DMS114 treated with DMSO at 0.1 percent for 48 hours (cell line): ENCODE measurements at regions not wholly inside any gene's neighbourhood (a gene's known extent, or its start where the extent isn't known, plus 50 kb on each side); places are given as distances from the start of the nearest gene placed in this dataset.

Source experiments
- DNase-seq: peaks from one replicate; lab custom pipeline; 2025; ENCODE audit not compliant: unreplicated experiment; lab: John Stamatoyannopoulos, UW

DNA sequence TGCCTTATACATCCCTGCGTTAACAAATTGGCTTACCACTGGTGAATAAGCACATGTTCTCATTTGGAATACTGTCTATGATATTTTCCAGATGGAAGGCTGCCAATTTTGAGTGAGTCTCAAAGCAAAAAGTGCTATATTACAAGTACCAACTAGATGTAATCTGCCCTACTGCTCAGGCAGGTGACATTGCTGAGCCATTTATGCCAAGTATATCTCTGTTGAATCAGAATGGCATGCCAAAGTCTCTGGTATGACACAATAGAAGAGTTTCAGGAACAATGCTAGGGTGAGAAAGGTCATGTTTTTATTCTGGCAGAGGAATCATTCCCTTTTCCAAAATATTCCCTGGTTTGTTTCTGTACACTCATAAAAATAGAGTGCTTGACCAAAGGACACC is 356.5 kb downstream of the CDH9 start:
- no peak for DNase-seq

GRCh38 chr5:26674846-26675245 is 363.5 kb downstream of the CDH9 start:
- DNase-seq, result no peak

DNA sequence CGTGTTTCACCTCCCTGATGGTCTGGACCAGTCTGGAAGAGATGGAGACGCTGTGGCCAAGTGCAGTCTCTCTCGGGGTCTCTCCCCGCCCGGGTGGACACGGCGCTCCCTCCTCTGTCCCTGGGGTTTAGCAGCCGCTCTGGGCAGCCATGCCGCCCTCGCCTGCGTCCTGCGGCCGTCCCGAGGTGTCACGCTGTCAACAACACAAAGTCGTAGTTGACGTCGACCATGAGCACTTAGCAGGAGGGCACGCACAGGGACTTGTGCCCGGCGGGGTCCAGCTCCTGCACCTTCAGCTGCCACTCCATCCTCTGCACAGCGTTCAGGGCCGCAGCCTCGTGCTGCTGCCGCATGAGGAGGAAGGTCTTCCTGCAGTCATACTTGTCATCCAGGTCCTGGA is 368.9 kb downstream of the CDH9 start:
- DNase-seq, result no peak

DNA sequence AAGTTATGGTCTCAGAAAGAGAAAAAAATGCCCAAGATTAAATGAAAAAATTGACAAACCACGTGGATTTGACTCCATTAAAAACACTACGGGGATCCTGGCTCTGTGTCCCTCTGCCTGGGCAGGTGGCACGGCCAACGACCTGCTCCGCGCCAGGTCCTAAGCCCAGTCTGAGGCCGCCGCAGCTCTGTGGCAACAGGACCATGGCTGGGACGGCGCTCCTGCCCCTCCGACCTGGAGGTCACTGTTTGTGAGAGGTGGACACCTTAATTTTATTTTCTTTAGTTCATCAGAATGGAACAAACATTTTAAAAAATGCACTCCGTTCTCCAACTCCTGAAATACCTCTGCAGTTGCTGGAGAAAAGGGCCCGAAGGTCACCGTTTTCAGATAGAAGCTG is 369.4 kb downstream of the CDH9 start:
- no peak for DNase-seq

DNA sequence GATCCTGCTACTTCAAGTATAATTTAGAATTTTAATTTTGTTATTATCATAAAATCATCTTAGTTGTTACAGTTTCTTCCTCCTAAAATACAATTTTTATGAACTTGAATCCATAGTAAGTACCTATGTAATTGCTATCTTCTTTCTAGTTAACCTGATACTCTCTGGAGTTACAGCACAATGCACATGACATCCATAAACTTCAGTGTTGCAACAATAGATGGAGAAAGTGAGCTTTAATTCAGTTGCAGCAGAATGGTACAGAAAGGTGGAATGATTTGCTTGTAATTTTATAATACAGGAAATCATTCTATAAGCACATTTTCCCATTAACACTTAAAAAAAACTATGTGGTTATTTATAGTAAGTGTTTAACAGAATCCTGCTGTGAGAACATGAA is 372.0 kb downstream of the CDH9 start:
- no peak for DNase-seq

DNA sequence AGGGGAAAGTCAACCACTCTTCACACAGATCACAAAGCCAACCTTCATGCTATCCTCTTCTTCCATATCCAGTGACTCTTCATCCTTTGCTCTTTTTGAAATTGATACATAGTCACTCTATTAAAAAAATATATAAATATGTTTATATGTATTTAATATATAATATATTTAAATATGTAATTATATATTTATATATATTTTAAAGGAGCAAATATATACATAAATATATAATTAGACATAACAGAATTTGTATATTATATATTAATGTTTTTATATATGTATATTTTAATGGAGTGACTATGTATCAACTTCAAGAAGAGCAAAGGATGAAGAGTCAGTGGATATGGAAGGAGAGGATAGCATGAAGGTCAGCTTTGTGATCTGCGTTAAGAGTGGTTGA is 374.9 kb downstream of the CDH9 start:
- DNase-seq, result no peak

DNA sequence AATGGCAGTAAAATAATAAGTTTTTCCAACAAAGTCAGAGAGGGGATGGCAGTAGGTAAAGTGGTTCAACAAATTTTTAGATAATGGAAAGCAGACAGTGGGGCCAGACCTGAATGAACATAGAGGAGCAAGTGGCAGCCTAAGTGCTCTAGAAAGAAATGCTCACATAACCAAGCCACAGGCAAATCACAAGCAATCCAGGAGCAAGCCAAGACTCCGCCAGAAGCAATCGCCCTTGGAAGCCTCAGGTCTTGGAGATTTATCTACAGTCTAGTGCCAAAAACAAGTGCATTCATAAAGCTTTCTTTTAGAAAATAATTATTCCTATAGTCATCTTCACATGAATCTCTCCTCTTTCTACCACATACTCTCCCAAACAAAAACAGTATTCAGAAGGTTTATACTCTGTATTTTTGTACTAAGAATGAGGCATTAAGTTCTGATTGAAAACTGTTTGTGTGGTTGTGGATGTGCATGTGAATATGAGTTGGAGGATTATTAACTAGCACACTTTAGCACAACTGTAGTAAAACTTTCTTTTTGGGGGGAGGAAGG is 375.5 kb downstream of the CDH9 start:
- DNase-seq, result no peak

DNA sequence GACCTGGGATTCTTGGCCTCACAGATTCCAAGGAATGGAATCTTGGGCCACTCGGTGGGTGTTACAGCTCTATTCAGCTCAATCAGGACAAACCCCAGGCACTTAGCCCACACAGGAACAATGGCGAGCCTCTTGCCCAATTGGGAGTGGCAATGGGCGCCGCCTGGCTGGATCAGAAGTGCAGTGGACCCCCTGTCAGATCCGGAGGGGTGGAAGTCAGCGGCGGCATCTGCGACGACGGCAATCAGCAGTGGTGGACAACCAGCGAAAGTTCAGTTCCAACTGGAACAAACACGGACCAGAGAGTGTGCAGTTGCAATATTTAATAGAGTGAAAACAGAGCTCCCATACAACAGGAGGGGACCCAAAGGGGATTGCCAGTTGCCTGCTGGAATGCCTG is 378.3 kb downstream of the CDH9 start:
- no peak for DNase-seq

DNA sequence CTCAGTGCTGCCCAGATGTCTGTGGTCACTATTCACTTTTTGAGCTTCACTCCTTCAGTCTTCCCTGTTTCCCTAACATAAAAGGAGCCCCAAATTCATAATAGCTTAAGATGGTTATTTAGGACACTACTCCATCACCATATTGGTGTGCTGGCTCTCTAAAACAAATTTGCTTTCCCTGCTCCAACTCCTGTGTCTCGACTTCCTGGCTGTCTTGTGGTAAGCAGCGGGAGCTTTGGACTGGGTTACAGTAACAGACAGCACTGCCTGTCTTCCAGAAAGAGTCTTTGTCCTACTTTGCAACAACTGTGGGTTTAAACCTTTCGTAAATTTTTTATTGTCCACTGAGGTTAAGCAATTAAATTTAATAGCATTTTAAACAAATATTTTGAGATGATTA is 389.4 kb downstream of the CDH9 start:
- no peak for DNase-seq

- DNase-seq, result no peak
These were observed 390.6 kb downstream of the CDH9 start for GRCh38 chr5:26647781-26648180.

DNA sequence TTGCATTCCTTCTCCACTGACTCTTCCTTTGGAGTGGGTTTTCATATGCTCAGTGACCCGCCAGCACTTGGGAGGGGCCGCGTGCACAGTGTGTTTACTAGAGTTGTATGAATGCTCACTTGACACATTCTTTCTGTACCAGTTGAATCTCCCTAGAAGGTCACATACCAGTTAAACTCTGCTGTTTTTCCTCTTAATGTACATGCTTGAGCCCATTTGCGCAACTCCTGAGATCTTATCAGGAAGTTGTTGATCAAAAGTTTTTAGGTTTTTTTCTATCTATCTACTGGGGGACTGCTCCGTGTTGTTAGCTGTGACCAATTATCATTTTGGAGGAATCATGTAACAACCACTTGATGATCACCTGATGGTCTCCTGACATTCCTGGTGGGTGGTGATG is 392.7 kb downstream of the CDH9 start:
- DNase-seq, result no peak

DNA sequence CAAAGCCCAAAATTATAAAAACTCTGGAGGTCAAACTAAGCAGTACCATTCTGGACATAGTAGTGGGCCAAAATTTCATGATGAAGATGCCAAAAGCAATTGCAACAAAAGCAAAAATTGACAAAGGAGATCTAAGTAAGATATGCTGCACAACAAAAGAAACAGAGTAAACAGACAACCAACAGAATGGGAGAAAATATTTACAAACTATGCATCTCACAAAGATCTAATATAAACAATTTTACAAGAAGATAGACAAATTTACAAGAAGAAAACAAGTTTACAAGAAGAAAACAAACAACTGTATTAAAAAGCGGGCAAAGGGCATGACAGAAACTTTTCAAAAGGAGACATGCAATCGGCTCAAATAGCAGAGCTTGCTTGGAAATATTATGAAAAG is 396.9 kb downstream of the CDH9 start:
- DNase-seq, result no peak

GRCh38 chr5:26625099-26625498 is 413.3 kb downstream of the CDH9 start:
- DNase-seq, result no peak

- DNase-seq, result no peak
These were observed 415.4 kb downstream of the CDH9 start for GRCh38 chr5:26622947-26623346.

- DNase-seq, result no peak
These were observed 427.8 kb downstream of the CDH9 start for GRCh38 chr5:26610577-26610976.

GRCh38 chr5:26601563-26601962 is 436.8 kb downstream of the CDH9 start:
- no peak for DNase-seq

- no peak for DNase-seq
These were observed 455.9 kb downstream of the CDH9 start for GRCh38 chr5:26582350-26583045.

DNA sequence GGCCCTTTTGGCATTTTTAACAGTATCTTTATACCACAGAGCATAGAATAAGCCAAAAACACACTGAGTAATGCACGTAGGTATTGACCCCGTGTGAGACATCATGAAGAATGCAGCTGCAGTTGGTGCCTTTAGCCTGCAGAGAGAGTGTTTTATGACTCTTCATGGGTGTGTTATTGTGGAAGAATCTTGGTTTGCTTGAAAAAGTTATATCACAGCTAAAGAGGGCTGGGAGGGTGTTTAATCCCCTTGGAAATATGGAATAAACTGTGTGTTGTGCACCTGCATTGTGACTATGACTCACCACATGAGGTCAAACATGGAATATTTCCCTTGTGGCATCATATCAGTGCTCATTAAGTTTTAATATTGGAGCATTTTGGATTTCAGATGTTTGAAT is 458.7 kb downstream of the CDH9 start:
- DNase-seq, result no peak

GRCh38 chr5:26578002-26578401 is 460.4 kb downstream of the CDH9 start:
- DNase-seq, result no peak

DNA sequence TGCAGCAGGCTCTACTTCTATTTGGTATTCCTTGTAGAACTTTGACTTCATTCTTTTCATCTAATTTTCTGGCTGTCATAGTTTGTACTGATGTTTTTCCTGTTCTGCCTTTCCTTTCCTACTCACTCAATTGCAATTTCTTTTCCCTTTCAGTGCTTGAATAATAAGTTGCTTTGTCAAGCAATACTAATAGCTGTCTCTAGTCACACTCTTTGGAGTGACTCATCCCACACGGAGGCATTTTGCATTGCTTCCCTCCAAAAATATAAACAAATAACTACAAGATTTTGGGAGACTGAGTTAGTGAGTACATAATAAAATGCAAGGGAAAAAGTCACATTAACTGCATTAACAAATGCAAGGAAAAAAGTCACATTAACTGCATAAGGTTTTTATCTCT is 465.9 kb downstream of the CDH9 start:
- DNase-seq, result no peak

- DNase-seq, result no peak
These were observed 468.5 kb downstream of the CDH9 start for GRCh38 chr5:26569929-26570258.

DNA sequence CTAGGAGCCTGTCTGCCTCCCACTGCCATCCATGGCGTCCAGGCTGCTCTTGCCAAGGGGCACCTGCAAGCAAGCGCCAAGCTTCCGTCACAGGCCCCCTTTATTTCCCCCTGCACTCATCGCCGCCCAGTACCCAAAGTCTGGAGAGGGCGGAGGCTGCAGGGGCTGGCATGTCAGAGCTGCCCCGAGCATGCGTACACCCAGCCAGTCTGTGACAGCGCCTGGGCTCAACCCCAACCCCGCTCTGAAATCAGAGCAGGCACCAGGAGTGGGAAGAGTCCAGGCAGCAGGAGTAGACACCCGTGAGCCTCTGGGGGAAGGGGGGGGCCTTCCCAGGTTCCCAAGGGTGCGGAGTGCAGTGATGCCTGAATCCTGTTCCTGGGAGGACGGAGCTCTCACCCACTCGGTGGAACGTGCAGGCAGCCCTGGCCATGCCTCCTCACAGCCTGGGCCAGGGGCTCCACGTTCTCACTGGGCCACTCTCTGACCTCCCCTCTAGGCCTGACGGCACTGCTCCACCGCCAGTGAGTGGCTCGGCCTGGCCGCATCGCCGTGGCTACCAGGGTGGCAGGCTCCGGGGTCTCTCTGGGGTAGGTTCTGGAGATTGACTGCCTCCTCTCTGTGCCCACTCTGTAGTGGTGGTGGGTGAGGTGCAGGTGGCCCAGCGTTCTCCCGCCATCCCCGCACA is 469.0 kb downstream of the CDH9 start:
- DNase-seq, result no peak

GRCh38 chr5:26568316-26568715 is 470.1 kb downstream of the CDH9 start:
- DNase-seq, result no peak
